Esophagus mucosa (tissue), 1 donor: ENCODE measurements at regions not wholly inside any gene's neighbourhood (a gene's known extent, or its start where the extent isn't known, plus 50 kb on each side); places are given as distances from the start of the nearest gene placed in this dataset.

ENCODE experiments used
- ATAC-seq: fragments of 200-7000 bp; cut with Tn5 transposase; one replicate; pipeline ENCODE4 v1.9.1; 2020
- donor health status: DM: yes; HTN: yes; CAD: no.

- peak; percentile 55 for ATAC-seq
These were observed 589.3 kb upstream of the TMEM132C start for GRCh38 chr12:127677537-127678131.

- ATAC-seq: no peak
These were observed 588.0 kb upstream of the TMEM132C start for GRCh38 chr12:127678945-127679344.

GRCh38 chr12:127680516-127680915 is 586.5 kb upstream of the TMEM132C start:
- ATAC-seq: no peak

- ATAC-seq: no peak
These were observed 585.7 kb upstream of the TMEM132C start for GRCh38 chr12:127681151-127681754.

- ATAC-seq: no peak
These were observed 581.5 kb upstream of the TMEM132C start for GRCh38 chr12:127685491-127685890.

GRCh38 chr12:127685931-127686330 is 581.0 kb upstream of the TMEM132C start:
- ATAC-seq: no peak

GRCh38 chr12:127687181-127687580 is 579.8 kb upstream of the TMEM132C start:
- no peak for ATAC-seq

- no peak for ATAC-seq
These were observed 578.0 kb upstream of the TMEM132C start for GRCh38 chr12:127688906-127689428.

- no peak for ATAC-seq
These were observed 576.8 kb upstream of the TMEM132C start for GRCh38 chr12:127690161-127690560.

- no peak for ATAC-seq
These were observed 570.0 kb upstream of the TMEM132C start for GRCh38 chr12:127696963-127697362.

GRCh38 chr12:127703026-127703425 is 563.9 kb upstream of the TMEM132C start:
- ATAC-seq: no peak

- ATAC-seq: no peak
These were observed 555.9 kb upstream of the TMEM132C start for GRCh38 chr12:127711108-127711507.

- ATAC-seq: no peak
These were observed 554.4 kb upstream of the TMEM132C start for GRCh38 chr12:127712561-127712960.

- ATAC-seq: no peak
These were observed 550.8 kb upstream of the TMEM132C start for GRCh38 chr12:127716166-127716565.

- ATAC-seq: no peak
These were observed 549.7 kb upstream of the TMEM132C start for GRCh38 chr12:127717278-127717677.

GRCh38 chr12:127720334-127720733 is 546.6 kb upstream of the TMEM132C start:
- ATAC-seq: no peak

GRCh38 chr12:127722611-127723010 is 544.4 kb upstream of the TMEM132C start:
- ATAC-seq: no peak

- ATAC-seq: no peak
These were observed 543.7 kb upstream of the TMEM132C start for GRCh38 chr12:127723251-127723650.

GRCh38 chr12:127726671-127727315 is 540.2 kb upstream of the TMEM132C start:
- no peak for ATAC-seq

GRCh38 chr12:127728285-127728684 is 538.7 kb upstream of the TMEM132C start:
- no peak for ATAC-seq

- ATAC-seq: no peak
These were observed 538.2 kb upstream of the TMEM132C start for GRCh38 chr12:127728729-127729128.

- ATAC-seq: no peak
These were observed 537.6 kb upstream of the TMEM132C start for GRCh38 chr12:127729381-127729780.

- ATAC-seq: no peak
These were observed 535.3 kb upstream of the TMEM132C start for GRCh38 chr12:127731657-127732056.

GRCh38 chr12:127742231-127742630 is 524.7 kb upstream of the TMEM132C start:
- no peak for ATAC-seq
